HEK293 (cell line): ENCODE measurements at regions not wholly inside any gene's neighbourhood (a gene's known extent, or its start where the extent isn't known, plus 50 kb on each side); places are given as distances from the start of the nearest gene placed in this dataset.

ENCODE experiments used
- CTCF ChIA-PET: fragments of 350-600 bp; formaldehyde crosslinking; extraction: SDS; loops from one replicate; lab custom pipeline; 2021; ENCODE audit warnings: antibody characterized with exemption; lab: Yijun Ruan, JAX
- POLR2A ChIA-PET: fragments of 300-600 bp; formaldehyde crosslinking; extraction: SDS; loops from one replicate; lab custom pipeline; 2020; ENCODE audit warnings: antibody characterized with exemption, inconsistent platforms; lab: Yijun Ruan, JAX
- H3K27ac ChIP-seq: fragments of 200-500 bp; sonication (Bioruptor generic); 2 replicates; pipeline ENCODE4 v1.5.1; 2014; ENCODE audit warnings: low read depth, low read length, control low read depth, inconsistent platforms; ENCODE audit errors: extremely low read depth
- H3K36me3 ChIP-seq, 2 experiments: fragments of 200-500 bp in 1 of 2; sonication (Bioruptor generic) in 1 of 2; 1 replicate in 1 of 2; 2 replicates in 1 of 2; pipeline ENCODE4 v1.5.1; 2014 to 2017; ENCODE audit warnings: inconsistent platforms in 2 of 2, low read length in 2 of 2; ENCODE audit not compliant: control insufficient read depth in 2 of 2, insufficient read depth in 1 of 2
- H3K4me1 ChIP-seq: fragments of 200-500 bp; sonication (Bioruptor generic); 2 replicates; pipeline ENCODE4 v1.5.1; 2014; ENCODE audit warnings: mild to moderate bottlenecking, low read length, inconsistent platforms; ENCODE audit not compliant: control insufficient read depth, insufficient read depth
- H3K4me3 ChIP-seq: 2 replicates; pipeline ENCODE4 v1.5.1; 2011; ENCODE audit warnings: low read depth, mild to moderate bottlenecking, control low read depth, low read length, moderate library complexity
- H3K9me3 ChIP-seq: fragments of 200-500 bp; sonication (Bioruptor generic); 2 replicates; pipeline ENCODE4 v1.5.1; 2014; ENCODE audit warnings: low read depth, low read length, inconsistent platforms; ENCODE audit not compliant: control insufficient read depth, insufficient read depth
- EGR2 ChIP-seq: fragments of 450-650 bp; formaldehyde crosslinking; IDR thresholded peaks from 2 replicates; pipeline ENCODE4 v1.5.1; 2016; ENCODE audit warnings: low read depth, missing biosample characterization, missing genetic modification characterization
- GFI1B ChIP-seq: fragments of 450-650 bp; formaldehyde crosslinking; IDR thresholded peaks from 2 replicates; pipeline ENCODE4 v1.5.1; 2016; ENCODE audit warnings: missing biosample characterization, missing genetic modification characterization
- PRDM1 ChIP-seq: fragments of 450-650 bp; formaldehyde crosslinking; IDR thresholded peaks from 2 replicates; pipeline ENCODE4; 2016; ENCODE audit warnings: missing biosample characterization, missing genetic modification characterization
- SP3 ChIP-seq: fragments of 450-650 bp; formaldehyde crosslinking; IDR thresholded peaks from 2 replicates; pipeline ENCODE4 v1.5.1; 2016; ENCODE audit warnings: missing biosample characterization, missing genetic modification characterization
- YY2 ChIP-seq: fragments of 450-650 bp; formaldehyde crosslinking; IDR thresholded peaks from 2 replicates; pipeline ENCODE4 v1.5.1; 2016; ENCODE audit warnings: missing biosample characterization, missing genetic modification characterization
- ZBTB17 ChIP-seq: fragments of 450-650 bp; formaldehyde crosslinking; IDR thresholded peaks from 2 replicates; pipeline ENCODE4 v1.5.1; 2016; ENCODE audit warnings: missing biosample characterization, missing genetic modification characterization
- ZNF146 ChIP-seq: fragments of 450-650 bp; formaldehyde crosslinking; IDR thresholded peaks from 2 replicates; pipeline ENCODE4 v1.5.1; 2016; ENCODE audit warnings: missing biosample characterization, missing genetic modification characterization
- ZNF211 ChIP-seq: fragments of 450-650 bp; formaldehyde crosslinking; IDR thresholded peaks from 2 replicates; pipeline ENCODE4 v1.5.1; 2016; ENCODE audit warnings: low read depth, missing biosample characterization, missing genetic modification characterization
- ZNF221 ChIP-seq: fragments of 450-650 bp; formaldehyde crosslinking; IDR thresholded peaks from 2 replicates; pipeline ENCODE4 v1.5.1; 2017; ENCODE audit warnings: missing biosample characterization, missing genetic modification characterization, borderline replicate concordance
- ZNF391 ChIP-seq: fragments of 450-650 bp; formaldehyde crosslinking; IDR thresholded peaks from 2 replicates; pipeline ENCODE4 v1.5.1; 2016; ENCODE audit warnings: low read depth, missing biosample characterization, missing genetic modification characterization, borderline replicate concordance
- ZNF473 ChIP-seq: fragments of 450-650 bp; formaldehyde crosslinking; IDR thresholded peaks from 2 replicates; pipeline ENCODE4 v1.5.1; 2017; ENCODE audit warnings: missing biosample characterization, missing genetic modification characterization
- ZNF544 ChIP-seq: fragments of 450-650 bp; formaldehyde crosslinking; IDR thresholded peaks from 2 replicates; pipeline ENCODE4 v1.5.0; 2017; ENCODE audit warnings: missing biosample characterization, missing genetic modification characterization
- ZNF571 ChIP-seq: fragments of 450-650 bp; formaldehyde crosslinking; IDR thresholded peaks from 2 replicates; pipeline ENCODE4 v1.5.0; 2017; ENCODE audit warnings: missing biosample characterization, missing genetic modification characterization
- ZNF610 ChIP-seq: fragments of 450-650 bp; formaldehyde crosslinking; IDR thresholded peaks from 2 replicates; pipeline ENCODE4 v1.5.1; 2016; ENCODE audit warnings: missing biosample characterization, missing genetic modification characterization, borderline replicate concordance
- ZNF624 ChIP-seq: fragments of 450-650 bp; formaldehyde crosslinking; IDR thresholded peaks from 2 replicates; pipeline ENCODE4 v1.5.1; 2017; ENCODE audit warnings: missing biosample characterization, missing genetic modification characterization
- TF ChIP-seq, protein P1 (sequence below): fragments of 450-650 bp; formaldehyde crosslinking; IDR thresholded peaks from 2 replicates; pipeline ENCODE4 v1.5.1; 2016; ENCODE audit warnings: missing biosample characterization, missing genetic modification characterization
- TF ChIP-seq, protein P2 (sequence below): fragments of 450-650 bp; formaldehyde crosslinking; IDR thresholded peaks from 2 replicates; pipeline ENCODE4 v1.5.1; 2016; ENCODE audit warnings: missing biosample characterization, missing genetic modification characterization
- TF ChIP-seq, protein P3 (sequence below): fragments of 450-650 bp; formaldehyde crosslinking; IDR thresholded peaks from 2 replicates; pipeline ENCODE4 v1.5.1; 2017; ENCODE audit warnings: missing biosample characterization, missing genetic modification characterization
- TF ChIP-seq, protein P4 (sequence below): fragments of 450-650 bp; formaldehyde crosslinking; IDR thresholded peaks from 2 replicates; pipeline ENCODE4 v1.5.1; 2016; ENCODE audit warnings: missing biosample characterization, missing genetic modification characterization
- TF ChIP-seq, protein P5 (sequence below): fragments of 450-650 bp; formaldehyde crosslinking; IDR thresholded peaks from 2 replicates; pipeline ENCODE4 v1.5.1; 2016; ENCODE audit warnings: missing biosample characterization, missing genetic modification characterization
- TF ChIP-seq, protein P6 (sequence below): fragments of 450-650 bp; formaldehyde crosslinking; IDR thresholded peaks from 2 replicates; pipeline ENCODE4 v1.5.1; 2016; ENCODE audit warnings: missing biosample characterization, missing genetic modification characterization
- TF ChIP-seq, protein P7 (sequence below): fragments of 450-650 bp; formaldehyde crosslinking; IDR thresholded peaks from 2 replicates; pipeline ENCODE4 v1.5.1; 2016; ENCODE audit warnings: missing biosample characterization, missing genetic modification characterization
- TF ChIP-seq, protein P8 (sequence below): fragments of 450-650 bp; formaldehyde crosslinking; IDR thresholded peaks from 2 replicates; pipeline ENCODE4 v1.5.1; 2016; ENCODE audit warnings: missing biosample characterization, missing genetic modification characterization, borderline replicate concordance

DNA sequence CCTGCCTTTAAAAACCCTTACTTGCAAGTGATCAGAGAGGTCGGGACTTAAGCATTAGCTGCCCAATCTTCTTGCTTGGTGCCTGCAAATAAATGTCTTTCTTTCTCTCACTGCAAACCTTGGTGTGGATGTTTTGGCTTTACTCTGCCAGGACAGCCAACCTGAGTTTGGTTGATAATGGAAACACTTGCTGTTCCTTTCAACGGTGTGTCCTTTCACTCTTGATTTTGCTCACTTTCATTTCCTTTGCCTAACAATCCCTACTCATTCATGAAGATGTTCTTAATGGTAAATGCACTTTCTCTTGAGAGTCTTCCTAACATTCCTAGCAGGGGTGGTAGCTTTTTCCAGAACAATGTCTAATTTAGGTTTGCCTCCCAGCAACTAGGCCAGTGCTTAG, 366.2 kb downstream of the HRH4 start:
- H3K9me3 ChIP-seq: no peaks in the 10 kb centered on the region
- no peak for TF ChIP-seq ZNF624 (tag by site-specific recombination)
- TF ChIP-seq PRDM1 (tag by site-specific recombination): peak; percentile 76
- TF ChIP-seq, protein P1, sequence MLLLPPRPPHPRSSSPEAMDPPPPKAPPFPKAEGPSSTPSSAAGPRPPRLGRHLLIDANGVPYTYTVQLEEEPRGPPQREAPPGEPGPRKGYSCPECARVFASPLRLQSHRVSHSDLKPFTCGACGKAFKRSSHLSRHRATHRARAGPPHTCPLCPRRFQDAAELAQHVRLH (tag by site-specific recombination): no peak
- TF ChIP-seq ZNF473: no peak
- TF ChIP-seq, protein P2, sequence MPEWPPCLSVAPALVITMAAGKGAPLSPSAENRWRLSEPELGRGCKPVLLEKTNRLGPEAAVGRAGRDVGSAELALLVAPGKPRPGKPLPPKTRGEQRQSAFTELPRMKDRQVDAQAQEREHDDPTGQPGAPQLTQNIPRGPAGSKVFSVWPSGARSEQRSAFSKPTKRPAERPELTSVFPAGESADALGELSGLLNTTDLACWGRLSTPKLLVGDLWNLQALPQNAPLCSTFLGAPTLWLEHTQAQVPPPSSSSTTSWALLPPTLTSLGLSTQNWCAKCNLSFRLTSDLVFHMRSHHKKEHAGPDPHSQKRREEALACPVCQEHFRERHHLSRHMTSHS (tag by site-specific recombination): no peak
- TF ChIP-seq ZNF146: no peak
- TF ChIP-seq, protein P3, sequence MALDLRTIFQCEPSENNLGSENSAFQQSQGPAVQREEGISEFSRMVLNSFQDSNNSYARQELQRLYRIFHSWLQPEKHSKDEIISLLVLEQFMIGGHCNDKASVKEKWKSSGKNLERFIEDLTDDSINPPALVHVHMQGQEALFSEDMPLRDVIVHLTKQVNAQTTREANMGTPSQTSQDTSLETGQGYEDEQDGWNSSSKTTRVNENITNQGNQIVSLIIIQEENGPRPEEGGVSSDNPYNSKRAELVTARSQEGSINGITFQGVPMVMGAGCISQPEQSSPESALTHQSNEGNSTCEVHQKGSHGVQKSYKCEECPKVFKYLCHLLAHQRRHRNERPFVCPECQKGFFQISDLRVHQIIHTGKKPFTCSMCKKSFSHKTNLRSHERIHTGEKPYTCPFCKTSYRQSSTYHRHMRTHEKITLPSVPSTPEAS: no peak
- no peak overlapping the region for H3K4me3 ChIP-seq
- CTCF ChIA-PET: interaction anchor here (0.6 to 1.6 kb wide), 4 partner anchors 10 to 1619 kb away, joined by 3 to 4 read pairs (median 3); no protein-coding TSS in a partner anchor
- H3K27ac ChIP-seq: no peak overlapping the region
- H3K36me3 ChIP-seq: no peaks in the 10 kb centered on the region
- POLR2A ChIA-PET: interaction anchor here (1.1 kb wide), 1 partner anchor 8 kb away, joined by 4 read pairs; no protein-coding TSS in a partner anchor
- peaks cover under 1% of the 10 kb centered on the region; the same call in 1 of the 2 replicates for H3K4me1 ChIP-seq

DNA sequence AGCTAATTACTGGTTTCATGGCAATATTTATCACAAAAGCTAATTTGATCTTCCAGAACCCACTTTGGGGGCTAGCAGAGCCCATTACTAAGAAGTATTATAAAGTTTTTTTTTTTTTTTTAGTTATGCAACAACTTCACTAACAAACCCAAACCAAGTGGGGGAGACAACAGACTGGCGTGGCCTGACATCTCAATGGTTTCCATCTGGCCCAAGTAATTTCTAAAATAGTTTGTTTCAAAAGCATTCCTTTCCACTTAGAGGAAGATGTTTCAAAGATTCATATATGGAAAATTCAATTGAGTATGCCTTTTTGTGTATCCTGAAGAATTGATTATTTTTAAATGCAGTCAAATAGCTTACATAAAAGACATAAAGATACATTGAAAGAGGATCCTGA, 367.1 kb downstream of the HRH4 start:
- Histone ChIP-seq H3K9me3 (no peaks in the 10 kb centered on the region), H3K36me3 (no peaks in the 10 kb centered on the region), H3K27ac (no peak overlapping the region), H3K4me1 (peaks cover 5% of the 10 kb centered on the region; the same call in 1 of the 2 replicates), H3K4me3 (no peak overlapping the region)
- CTCF ChIA-PET: interaction anchor here (0.6 to 1.6 kb wide), 6 partner anchors 9 to 1168 kb away, joined by 3 to 4 read pairs (median 3); no protein-coding TSS in a partner anchor
- POLR2A ChIA-PET: interaction anchor here (0.5 to 1.1 kb wide), 3 partner anchors 9 to 766 kb away, joined by 3 to 5 read pairs (median 4); no protein-coding TSS in a partner anchor
- TF ChIP-seq ZNF610 (tag by site-specific recombination) (no peak), EGR2 (tag by site-specific recombination) (no peak), ZBTB17 (no peak), YY2 (tag by site-specific recombination) (no peak), ZNF571 (tag by site-specific recombination) (no peak), ZNF391 (tag by site-specific recombination) (no peak), SP3 (tag by site-specific recombination) (no peak), ZNF221 (tag by site-specific recombination) (no peak), GFI1B (no peak), ZNF544 (no peak), ZNF211 (tag by site-specific recombination) (no peak)
- TF ChIP-seq, protein P4, sequence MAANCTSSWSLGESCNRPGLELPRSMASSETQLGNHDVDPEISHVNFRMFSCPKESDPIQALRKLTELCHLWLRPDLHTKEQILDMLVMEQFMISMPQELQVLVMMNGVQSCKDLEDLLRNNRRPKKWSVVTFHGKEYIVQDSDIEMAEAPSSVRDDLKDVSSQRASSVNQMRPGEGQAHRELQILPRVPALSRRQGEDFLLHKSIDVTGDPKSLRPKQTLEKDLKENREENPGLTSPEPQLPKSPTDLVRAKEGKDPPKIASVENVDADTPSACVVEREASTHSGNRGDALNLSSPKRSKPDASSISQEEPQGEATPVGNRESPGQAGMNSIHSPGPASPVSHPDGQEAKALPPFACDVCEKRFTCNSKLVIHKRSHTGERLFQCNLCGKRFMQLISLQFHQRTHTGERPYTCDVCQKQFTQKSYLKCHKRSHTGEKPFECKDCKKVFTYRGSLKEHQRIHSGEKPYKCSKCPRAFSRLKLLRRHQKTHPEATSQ (tag by site-specific recombination): no peak
- TF ChIP-seq, protein P5, sequence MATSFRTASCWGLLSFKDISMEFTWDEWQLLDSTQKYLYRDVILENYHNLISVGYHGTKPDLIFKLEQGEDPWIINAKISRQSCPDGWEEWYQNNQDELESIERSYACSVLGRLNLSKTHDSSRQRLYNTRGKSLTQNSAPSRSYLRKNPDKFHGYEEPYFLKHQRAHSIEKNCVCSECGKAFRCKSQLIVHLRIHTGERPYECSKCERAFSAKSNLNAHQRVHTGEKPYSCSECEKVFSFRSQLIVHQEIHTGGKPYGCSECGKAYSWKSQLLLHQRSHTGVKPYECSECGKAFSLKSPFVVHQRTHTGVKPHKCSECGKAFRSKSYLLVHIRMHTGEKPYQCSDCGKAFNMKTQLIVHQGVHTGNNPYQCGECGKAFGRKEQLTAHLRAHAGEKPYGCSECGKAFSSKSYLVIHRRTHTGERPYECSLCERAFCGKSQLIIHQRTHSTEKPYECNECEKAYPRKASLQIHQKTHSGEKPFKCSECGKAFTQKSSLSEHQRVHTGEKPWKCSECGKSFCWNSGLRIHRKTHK (tag by site-specific recombination): no peak
- TF ChIP-seq, protein P6, sequence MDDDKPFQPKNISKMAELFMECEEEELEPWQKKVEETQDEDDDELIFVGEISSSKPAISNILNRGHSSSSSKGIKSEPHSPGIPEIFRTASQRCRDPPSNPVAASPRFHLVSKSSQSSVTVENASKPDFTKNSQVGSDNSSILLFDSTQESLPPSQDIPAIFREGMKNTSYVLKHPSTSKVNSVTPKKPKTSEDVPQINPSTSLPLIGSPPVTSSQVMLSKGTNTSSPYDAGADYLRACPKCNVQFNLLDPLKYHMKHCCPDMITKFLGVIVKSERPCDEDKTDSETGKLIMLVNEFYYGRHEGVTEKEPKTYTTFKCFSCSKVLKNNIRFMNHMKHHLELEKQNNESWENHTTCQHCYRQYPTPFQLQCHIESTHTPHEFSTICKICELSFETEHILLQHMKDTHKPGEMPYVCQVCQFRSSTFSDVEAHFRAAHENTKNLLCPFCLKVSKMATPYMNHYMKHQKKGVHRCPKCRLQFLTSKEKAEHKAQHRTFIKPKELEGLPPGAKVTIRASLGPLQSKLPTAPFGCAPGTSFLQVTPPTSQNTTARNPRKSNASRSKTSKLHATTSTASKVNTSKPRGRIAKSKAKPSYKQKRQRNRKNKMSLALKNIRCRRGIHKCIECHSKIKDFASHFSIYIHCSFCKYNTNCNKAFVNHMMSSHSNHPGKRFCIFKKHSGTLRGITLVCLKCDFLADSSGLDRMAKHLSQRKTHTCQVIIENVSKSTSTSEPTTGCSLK: no peak
- TF ChIP-seq, protein P7, sequence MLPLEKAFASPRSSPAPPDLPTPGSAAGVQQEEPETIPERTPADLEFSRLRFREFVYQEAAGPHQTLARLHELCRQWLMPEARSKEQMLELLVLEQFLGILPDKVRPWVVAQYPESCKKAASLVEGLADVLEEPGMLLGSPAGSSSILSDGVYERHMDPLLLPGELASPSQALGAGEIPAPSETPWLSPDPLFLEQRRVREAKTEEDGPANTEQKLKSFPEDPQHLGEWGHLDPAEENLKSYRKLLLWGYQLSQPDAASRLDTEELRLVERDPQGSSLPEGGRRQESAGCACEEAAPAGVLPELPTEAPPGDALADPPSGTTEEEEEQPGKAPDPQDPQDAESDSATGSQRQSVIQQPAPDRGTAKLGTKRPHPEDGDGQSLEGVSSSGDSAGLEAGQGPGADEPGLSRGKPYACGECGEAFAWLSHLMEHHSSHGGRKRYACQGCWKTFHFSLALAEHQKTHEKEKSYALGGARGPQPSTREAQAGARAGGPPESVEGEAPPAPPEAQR (tag by site-specific recombination): no peak
- TF ChIP-seq, protein P8, sequence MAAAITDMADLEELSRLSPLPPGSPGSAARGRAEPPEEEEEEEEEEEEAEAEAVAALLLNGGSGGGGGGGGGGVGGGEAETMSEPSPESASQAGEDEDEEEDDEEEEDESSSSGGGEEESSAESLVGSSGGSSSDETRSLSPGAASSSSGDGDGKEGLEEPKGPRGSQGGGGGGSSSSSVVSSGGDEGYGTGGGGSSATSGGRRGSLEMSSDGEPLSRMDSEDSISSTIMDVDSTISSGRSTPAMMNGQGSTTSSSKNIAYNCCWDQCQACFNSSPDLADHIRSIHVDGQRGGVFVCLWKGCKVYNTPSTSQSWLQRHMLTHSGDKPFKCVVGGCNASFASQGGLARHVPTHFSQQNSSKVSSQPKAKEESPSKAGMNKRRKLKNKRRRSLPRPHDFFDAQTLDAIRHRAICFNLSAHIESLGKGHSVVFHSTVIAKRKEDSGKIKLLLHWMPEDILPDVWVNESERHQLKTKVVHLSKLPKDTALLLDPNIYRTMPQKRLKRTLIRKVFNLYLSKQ (tag by site-specific recombination): no peak
